ENCODE measurements at regions not wholly inside any gene's neighbourhood (a gene's known extent, or its start where the extent isn't known, plus 50 kb on each side); places are given as distances from the start of the nearest gene placed in this dataset.

DNA sequence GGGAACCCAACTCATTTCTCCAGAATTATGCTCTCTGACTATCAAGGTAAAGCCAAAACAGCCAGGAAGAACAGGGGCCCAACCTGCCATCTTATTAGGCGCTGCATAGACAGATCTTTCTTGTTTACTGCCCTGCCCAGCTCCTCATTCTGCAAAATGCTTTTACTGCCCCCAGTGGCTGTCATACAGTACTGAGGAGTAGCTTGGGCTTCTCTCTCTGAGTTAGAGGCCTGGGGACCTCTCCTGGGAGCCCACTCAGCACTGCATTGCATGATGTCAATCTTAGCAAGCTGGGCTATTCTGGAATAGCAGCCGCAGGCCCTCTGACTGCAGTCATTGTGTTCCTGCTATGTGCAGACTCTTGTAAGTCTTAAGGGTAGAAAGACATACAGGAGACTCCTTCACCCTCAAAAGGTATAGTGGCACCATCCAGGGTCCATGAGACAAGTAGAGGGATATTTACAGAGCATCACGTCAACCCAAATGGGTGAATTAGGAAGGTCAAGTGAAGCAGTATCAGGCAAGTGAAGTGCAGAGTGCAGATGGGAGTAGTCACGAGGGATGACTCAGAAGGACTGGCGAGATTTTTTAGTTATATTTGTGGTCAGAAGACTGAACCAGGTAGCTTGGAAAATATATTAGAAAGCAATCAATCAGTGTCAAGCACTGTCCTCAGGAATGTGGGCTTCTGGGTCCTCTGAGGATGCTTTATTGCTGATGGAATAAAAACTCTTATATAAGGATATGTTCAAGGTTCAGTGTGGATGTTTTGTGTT lies 294.1 kb upstream of the SFRP2 start:
- Mint-ChIP-seq H3K36me3 (ENCODE audit: low read depth) (no peaks in the 10 kb centered on the region), H3K4me3 (no peak overlapping the region), H3K27me3 (ENCODE audit: low read depth) (no peaks in the 10 kb centered on the region), H3K27ac (peak overlapping the region in 1 of 3 experiments; percentile 3), H3K4me1 (peaks cover 18% of the 10 kb centered on the region), H3K9me3 (no peaks in the 10 kb centered on the region)
- TF ChIP-seq, protein P1, sequence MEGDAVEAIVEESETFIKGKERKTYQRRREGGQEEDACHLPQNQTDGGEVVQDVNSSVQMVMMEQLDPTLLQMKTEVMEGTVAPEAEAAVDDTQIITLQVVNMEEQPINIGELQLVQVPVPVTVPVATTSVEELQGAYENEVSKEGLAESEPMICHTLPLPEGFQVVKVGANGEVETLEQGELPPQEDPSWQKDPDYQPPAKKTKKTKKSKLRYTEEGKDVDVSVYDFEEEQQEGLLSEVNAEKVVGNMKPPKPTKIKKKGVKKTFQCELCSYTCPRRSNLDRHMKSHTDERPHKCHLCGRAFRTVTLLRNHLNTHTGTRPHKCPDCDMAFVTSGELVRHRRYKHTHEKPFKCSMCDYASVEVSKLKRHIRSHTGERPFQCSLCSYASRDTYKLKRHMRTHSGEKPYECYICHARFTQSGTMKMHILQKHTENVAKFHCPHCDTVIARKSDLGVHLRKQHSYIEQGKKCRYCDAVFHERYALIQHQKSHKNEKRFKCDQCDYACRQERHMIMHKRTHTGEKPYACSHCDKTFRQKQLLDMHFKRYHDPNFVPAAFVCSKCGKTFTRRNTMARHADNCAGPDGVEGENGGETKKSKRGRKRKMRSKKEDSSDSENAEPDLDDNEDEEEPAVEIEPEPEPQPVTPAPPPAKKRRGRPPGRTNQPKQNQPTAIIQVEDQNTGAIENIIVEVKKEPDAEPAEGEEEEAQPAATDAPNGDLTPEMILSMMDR (IDR thresholded peaks at IDR 0.05; ENCODE audit: unreplicated experiment in 3 of 3) = peak; percentile 20 to 40 (median 28)

DNA sequence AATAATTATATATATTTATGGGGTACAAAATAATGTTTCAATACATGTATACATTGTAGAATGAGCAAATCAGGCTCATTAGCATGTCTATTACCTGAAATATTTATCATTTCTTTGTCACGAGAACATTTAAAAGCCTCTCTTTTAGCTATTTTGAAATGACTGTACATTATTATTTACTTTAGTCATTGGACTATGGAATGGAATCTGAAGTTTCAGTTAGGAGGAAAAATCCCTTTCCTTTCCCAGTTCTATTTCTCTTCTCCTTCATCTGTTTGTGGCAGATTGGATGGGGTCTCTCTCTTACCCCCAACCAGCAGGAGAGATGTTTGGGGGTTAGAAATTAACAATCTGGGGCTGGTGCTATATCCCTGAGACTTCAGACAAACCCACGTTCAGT lies 292.5 kb upstream of the SFRP2 start:
- H3K27ac Mint-ChIP-seq = no peak overlapping the region
- TF ChIP-seq, protein P1 (IDR thresholded peaks at IDR 0.05; ENCODE audit: unreplicated experiment in 3 of 3) = no peak
- H3K4me1 Mint-ChIP-seq = peaks cover 18% of the 10 kb centered on the region
- no peak overlapping the region for H3K4me3 Mint-ChIP-seq
- H3K9me3 Mint-ChIP-seq = no peaks in the 10 kb centered on the region
- no peaks in the 10 kb centered on the region for H3K27me3 Mint-ChIP-seq (ENCODE audit: low read depth)
- H3K36me3 Mint-ChIP-seq (ENCODE audit: low read depth) = no peaks in the 10 kb centered on the region

DNA sequence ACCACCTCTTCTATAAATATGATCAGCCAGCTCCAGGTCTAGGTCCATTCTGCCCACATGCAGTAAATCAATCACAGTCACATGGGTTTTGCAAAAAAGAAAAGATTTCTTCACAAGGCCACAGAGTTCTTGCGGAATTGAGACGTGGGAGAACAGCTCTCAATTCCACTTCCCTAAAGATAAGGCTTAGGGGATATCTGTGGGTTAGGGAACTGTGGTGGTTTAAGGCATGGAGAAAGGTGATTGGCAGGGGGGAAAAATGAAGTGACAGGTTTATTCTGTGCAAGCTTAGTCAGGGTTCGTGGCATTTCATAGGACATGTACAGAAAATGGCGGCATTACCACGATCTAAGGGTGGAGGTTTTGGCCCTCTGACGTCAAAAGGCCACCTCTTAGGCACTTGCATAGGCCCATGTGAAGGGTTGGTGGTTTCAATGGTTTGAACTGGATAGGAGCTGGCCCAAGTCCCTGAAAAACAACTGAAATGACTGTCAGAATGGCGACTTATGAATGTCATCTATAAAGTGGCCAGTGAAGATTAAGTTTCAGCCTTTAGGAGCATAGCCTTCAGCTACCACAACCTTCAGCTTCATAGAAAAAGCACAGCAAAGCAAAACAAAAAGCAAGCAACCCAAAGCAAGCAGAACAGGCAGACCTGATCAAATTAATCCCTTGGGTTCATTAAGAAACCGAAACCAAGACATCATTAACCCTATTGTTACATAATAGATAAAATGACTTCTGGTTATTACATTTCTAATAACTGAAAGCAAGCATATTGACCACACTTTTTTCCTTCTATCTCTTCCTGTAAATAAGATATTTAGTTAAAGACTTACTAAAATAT lies 289.8 kb upstream of the SFRP2 start:
- Mint-ChIP-seq H3K4me3 (no peak overlapping the region), H3K27ac (no peak overlapping the region), H3K9me3 (no peaks in the 10 kb centered on the region), H3K36me3 (ENCODE audit: low read depth) (no peaks in the 10 kb centered on the region), H3K27me3 (ENCODE audit: low read depth) (peaks cover 4% of the 10 kb centered on the region), H3K4me1 (peaks cover 6% of the 10 kb centered on the region)
- TF ChIP-seq, protein P1 (IDR thresholded peaks at IDR 0.05; ENCODE audit: unreplicated experiment in 3 of 3) = no peak

DNA sequence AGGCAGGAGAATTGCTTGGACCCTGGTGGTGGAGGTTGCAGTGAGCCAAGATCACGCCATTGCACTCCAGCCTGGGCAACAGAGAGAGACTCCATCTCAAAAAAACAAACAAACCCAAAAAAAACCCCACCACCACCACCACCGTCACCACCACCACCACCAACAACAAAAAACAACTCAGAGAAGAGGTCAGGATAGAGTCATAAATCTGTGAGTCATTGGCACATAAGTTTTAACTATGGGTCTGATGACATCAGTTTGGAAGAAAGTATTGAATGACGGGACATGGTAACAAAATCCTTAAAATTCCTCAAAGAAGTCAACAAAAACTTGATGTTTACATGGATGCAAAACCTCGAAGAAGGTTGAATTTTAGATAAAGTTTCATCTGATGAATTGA lies 288.0 kb upstream of the SFRP2 start:
- no peak overlapping the region for H3K27ac Mint-ChIP-seq
- H3K36me3 Mint-ChIP-seq (ENCODE audit: low read depth) = no peaks in the 10 kb centered on the region
- H3K4me1 Mint-ChIP-seq = no peaks in the 10 kb centered on the region
- TF ChIP-seq, protein P1 (IDR thresholded peaks at IDR 0.05; ENCODE audit: unreplicated experiment in 3 of 3) = no peak
- no peak overlapping the region for H3K4me3 Mint-ChIP-seq
- H3K27me3 Mint-ChIP-seq (ENCODE audit: low read depth) = peaks cover 4% of the 10 kb centered on the region
- peaks cover 2% of the 10 kb centered on the region for H3K9me3 Mint-ChIP-seq

DNA sequence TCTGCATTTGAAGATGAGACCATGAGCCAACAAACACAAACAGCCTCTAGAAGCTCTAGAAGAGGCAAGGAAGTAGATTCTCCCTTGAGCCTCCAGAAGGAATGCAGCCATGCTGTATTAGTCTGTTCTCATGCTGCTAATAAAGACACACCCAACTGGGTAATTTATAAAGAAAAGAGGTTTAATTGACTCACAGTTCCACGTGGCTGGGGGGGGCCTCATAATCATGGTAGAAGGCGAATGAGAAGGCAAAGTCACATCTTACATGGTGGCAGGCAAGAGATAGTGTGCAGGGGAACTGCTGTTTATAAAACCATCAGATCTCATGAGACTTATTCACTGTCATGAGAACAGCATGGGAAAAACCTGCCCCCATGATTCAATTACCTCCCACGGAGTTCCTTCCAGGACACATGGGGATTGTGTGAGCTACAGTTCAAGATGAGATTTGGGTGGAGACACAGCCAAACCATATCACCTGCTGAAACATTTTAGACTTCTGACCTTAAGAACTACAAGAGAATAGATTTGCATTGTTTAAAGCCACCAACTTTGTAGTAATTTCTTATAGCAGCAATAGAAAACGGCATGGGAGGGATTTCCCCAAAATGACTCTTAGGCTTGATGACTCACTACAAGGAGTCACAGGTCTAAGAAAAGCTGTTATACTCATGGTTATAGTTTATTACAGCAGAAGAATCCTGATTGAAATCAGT lies 284.4 kb upstream of the SFRP2 start:
- no peak overlapping the region for H3K4me3 Mint-ChIP-seq
- H3K4me1 Mint-ChIP-seq = no peaks in the 10 kb centered on the region
- TF ChIP-seq, protein P1 (IDR thresholded peaks at IDR 0.05; ENCODE audit: unreplicated experiment in 3 of 3) = no peak
- no peak overlapping the region for H3K27ac Mint-ChIP-seq
- H3K9me3 Mint-ChIP-seq = peaks cover 2% of the 10 kb centered on the region
- H3K27me3 Mint-ChIP-seq (ENCODE audit: low read depth) = peaks cover 4% of the 10 kb centered on the region
- no peaks in the 10 kb centered on the region for H3K36me3 Mint-ChIP-seq (ENCODE audit: low read depth)
